ENCODE measurements at regions not wholly inside any gene's neighbourhood (a gene's known extent, or its start where the extent isn't known, plus 50 kb on each side); places are given as distances from the start of the nearest gene placed in this dataset.

GRCh38 chr5:68137511-68138140 lies 77.9 kb upstream of the PIK3R1 start:
- TF ChIP-seq, protein P1, sequence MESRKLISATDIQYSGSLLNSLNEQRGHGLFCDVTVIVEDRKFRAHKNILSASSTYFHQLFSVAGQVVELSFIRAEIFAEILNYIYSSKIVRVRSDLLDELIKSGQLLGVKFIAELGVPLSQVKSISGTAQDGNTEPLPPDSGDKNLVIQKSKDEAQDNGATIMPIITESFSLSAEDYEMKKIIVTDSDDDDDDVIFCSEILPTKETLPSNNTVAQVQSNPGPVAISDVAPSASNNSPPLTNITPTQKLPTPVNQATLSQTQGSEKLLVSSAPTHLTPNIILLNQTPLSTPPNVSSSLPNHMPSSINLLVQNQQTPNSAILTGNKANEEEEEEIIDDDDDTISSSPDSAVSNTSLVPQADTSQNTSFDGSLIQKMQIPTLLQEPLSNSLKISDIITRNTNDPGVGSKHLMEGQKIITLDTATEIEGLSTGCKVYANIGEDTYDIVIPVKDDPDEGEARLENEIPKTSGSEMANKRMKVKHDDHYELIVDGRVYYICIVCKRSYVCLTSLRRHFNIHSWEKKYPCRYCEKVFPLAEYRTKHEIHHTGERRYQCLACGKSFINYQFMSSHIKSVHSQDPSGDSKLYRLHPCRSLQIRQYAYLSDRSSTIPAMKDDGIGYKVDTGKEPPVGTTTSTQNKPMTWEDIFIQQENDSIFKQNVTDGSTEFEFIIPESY (IDR thresholded peaks at IDR 0.05): no peak
- TF ChIP-seq SP1 (IDR thresholded peaks at IDR 0.05) (no peak), REST (IDR thresholded peaks at IDR 0.05) (no peak), CTCF (IDR thresholded peaks at IDR 0.05; ENCODE audit: low read depth, low read length, missing input control) (no peak), FOXA1 (IDR thresholded peaks at IDR 0.05) (no peak)

Data from liver (tissue), 3 donors.